PC-9 (cell line): ENCODE measurements at regions not wholly inside any gene's neighbourhood (a gene's known extent, or its start where the extent isn't known, plus 50 kb on each side); places are given as distances from the start of the nearest gene placed in this dataset.

Experiments used
- BruUV-seq: library from RNA; stranded (reverse); fragments of 400-500 nt; replicated peaks from 2 replicates; lab custom pipeline; 2021; lab: Mats Ljungman, UMichigan
- CTCF ChIA-PET: fragments of 300-600 bp; sonication (Branson Sonifier 250); formaldehyde crosslinking; loops from one replicate; lab custom pipeline; 2022; ENCODE audit warnings: antibody characterized with exemption; lab: Charles Lee
- POLR2A ChIA-PET: fragments of 300-600 bp; sonication (Branson Sonifier 250); formaldehyde crosslinking; loops from one replicate; lab custom pipeline; 2022; ENCODE audit warnings: antibody characterized with exemption; ENCODE audit not compliant: unreplicated experiment; lab: Charles Lee
- DNase-seq, 2 experiments: peaks; one replicate each; pipeline versions ENCODE4 v3.0.0 to v3.0.0-alpha.2; 2015 to 2022; ENCODE audit warnings: mixed read lengths in 1 of 2
- H2AFZ ChIP-seq: fragments of 200-600 bp; sonication (generic); 2 replicates; pipeline ENCODE4 v1.8.1; 2017; ENCODE audit warnings: antibody characterized with exemption
- H3F3A ChIP-seq: fragments of 200-600 bp; sonication (generic); 2 replicates; pipeline ENCODE4 v1.8.1; 2017; ENCODE audit warnings: antibody characterized with exemption, mild to moderate bottlenecking, low read depth; ENCODE audit not compliant: insufficient read depth
- H3K27ac ChIP-seq: fragments of 200-600 bp; sonication (generic); 2 replicates; pipeline ENCODE4 v1.6.1; 2016; ENCODE audit warnings: mixed run types
- H3K27me3 ChIP-seq: fragments of 200-600 bp; sonication (generic); 2 replicates; pipeline ENCODE4 v1.6.1; 2016; ENCODE audit warnings: low read depth, mixed run types; ENCODE audit not compliant: insufficient read depth
- H3K36me3 ChIP-seq: fragments of 200-600 bp; sonication (generic); 2 replicates; pipeline ENCODE4 v1.6.1; 2016; ENCODE audit warnings: low read depth, mixed run types
- H3K4me1 ChIP-seq: fragments of 200-600 bp; sonication (generic); replicated peaks from 2 replicates; pipeline ENCODE4 v1.6.1; 2016; ENCODE audit warnings: mixed run types; ENCODE audit not compliant: insufficient read depth
- H3K4me2 ChIP-seq: fragments of 200-600 bp; sonication (generic); 2 replicates; pipeline ENCODE4 v1.6.1; 2017; ENCODE audit warnings: mixed run types
- H3K4me3 ChIP-seq: fragments of 200-600 bp; sonication (generic); 2 replicates; pipeline ENCODE4 v1.6.1; 2016; ENCODE audit warnings: mixed run types
- H3K79me2 ChIP-seq: fragments of 200-600 bp; sonication (generic); 2 replicates; pipeline ENCODE4 v1.6.1; 2017; ENCODE audit warnings: low read depth, mixed run types
- H3K9me2 ChIP-seq: fragments of 200-600 bp; sonication (generic); 2 replicates; pipeline ENCODE4 v1.8.1; 2017; ENCODE audit warnings: mild to moderate bottlenecking; ENCODE audit not compliant: insufficient read depth
- H3K9me3 ChIP-seq: fragments of 200-600 bp; sonication (generic); 2 replicates; pipeline ENCODE4 v1.8.1; 2016; ENCODE audit warnings: low read depth; ENCODE audit not compliant: insufficient read depth
- H4K20me1 ChIP-seq: fragments of 200-600 bp; sonication (generic); 2 replicates; pipeline ENCODE4 v1.8.1; 2017; ENCODE audit not compliant: insufficient read depth
- CTCF ChIP-seq: fragments of 200-600 bp; sonication (generic); conservative IDR thresholded peaks from 2 replicates; pipeline ENCODE4 v1.6.1; 2017; ENCODE audit warnings: mixed run types, antibody characterized with exemption, mild to moderate bottlenecking, moderate library complexity
- EZH2 ChIP-seq: fragments of 200-600 bp; sonication (generic); IDR thresholded peaks from 2 replicates; pipeline ENCODE4 v1.8.0; 2017; ENCODE audit warnings: antibody characterized with exemption, low read depth
- intact Hi-C: fragments of 100-400 bp; cut with micrococcal nuclease; formaldehyde crosslinking; loops from one replicate; pipeline ENCODE4 v1.10.0; 2022; ENCODE audit not compliant: unreplicated experiment

- no peaks in the 10 kb centered on the region for H4K20me1 ChIP-seq
- H3K4me2 ChIP-seq, result no peak overlapping the region
- H2AFZ ChIP-seq, result no peak overlapping the region
- no peaks in the 10 kb centered on the region; the same call in 1 of the 2 replicates for H3K9me3 ChIP-seq
- H3F3A ChIP-seq, result no peaks in the 10 kb centered on the region
- H3K79me2 ChIP-seq, result no peaks in the 10 kb centered on the region
- no peaks in the 10 kb centered on the region for H3K4me1 ChIP-seq
- POLR2A ChIA-PET, result no interaction called here
- no peak overlapping the region for H3K27ac ChIP-seq
- no peaks in the 10 kb centered on the region for H3K27me3 ChIP-seq
- intact Hi-C loops, result no loop called here
- no peak overlapping the region for H3K4me3 ChIP-seq
- no TSS peak for BruUV-seq
- H3K9me2 ChIP-seq, result no peaks in the 10 kb centered on the region
- no peak for DNase-seq
- CTCF ChIA-PET, result no interaction called here
- no peaks in the 10 kb centered on the region for H3K36me3 ChIP-seq
- no peak for TF ChIP-seq CTCF
- no peak for TF ChIP-seq EZH2
Measured at GRCh38 chr4:176953021-176953420, 160.3 kb upstream of the VEGFC start.

- no peaks in the 10 kb centered on the region for H3K79me2 ChIP-seq
- TF ChIP-seq EZH2, result no peak
- TF ChIP-seq CTCF, result no peak
- no peaks in the 10 kb centered on the region for H3K36me3 ChIP-seq
- H4K20me1 ChIP-seq, result no peaks in the 10 kb centered on the region
- H3F3A ChIP-seq, result no peaks in the 10 kb centered on the region
- H3K4me3 ChIP-seq, result no peak overlapping the region
- no peak for DNase-seq
- no peak overlapping the region for H2AFZ ChIP-seq
- no peaks in the 10 kb centered on the region for H3K27me3 ChIP-seq
- ChIA-PET POLR2A (no interaction called here), CTCF (no interaction called here)
- no peaks in the 10 kb centered on the region; the same call in 1 of the 2 replicates for H3K9me3 ChIP-seq
- H3K4me2 ChIP-seq, result no peak overlapping the region
- intact Hi-C loops, result no loop called here
- no TSS peak for BruUV-seq
- H3K4me1 ChIP-seq, result no peaks in the 10 kb centered on the region
- H3K27ac ChIP-seq, result no peak overlapping the region
- H3K9me2 ChIP-seq, result no peaks in the 10 kb centered on the region
Measured at GRCh38 chr4:176957353-176958118, 164.8 kb upstream of the VEGFC start.

- no peaks in the 10 kb centered on the region for H3F3A ChIP-seq
- H3K27ac ChIP-seq, result no peak overlapping the region
- no peak overlapping the region for H3K4me2 ChIP-seq
- POLR2A ChIA-PET, result no interaction called here
- no peaks in the 10 kb centered on the region for H3K79me2 ChIP-seq
- CTCF ChIA-PET, result no interaction called here
- H3K36me3 ChIP-seq, result no peaks in the 10 kb centered on the region
- BruUV-seq, result no TSS peak
- H3K4me3 ChIP-seq, result no peak overlapping the region
- H3K27me3 ChIP-seq, result no peaks in the 10 kb centered on the region
- H2AFZ ChIP-seq, result no peak overlapping the region
- no peak for TF ChIP-seq CTCF
- no peak for TF ChIP-seq EZH2
- no peaks in the 10 kb centered on the region for H3K9me2 ChIP-seq
- H4K20me1 ChIP-seq, result no peaks in the 10 kb centered on the region
- H3K4me1 ChIP-seq, result no peaks in the 10 kb centered on the region
- no peak for DNase-seq
- H3K9me3 ChIP-seq, result no peaks in the 10 kb centered on the region; the same call in 1 of the 2 replicates
- intact Hi-C loops, result no loop called here
Measured at GRCh38 chr4:176959980-176960379, 167.3 kb upstream of the VEGFC start.
